Adrenal gland (tissue), 9 donors: ENCODE measurements at regions not wholly inside any gene's neighbourhood (a gene's known extent, or its start where the extent isn't known, plus 50 kb on each side); places are given as distances from the start of the nearest gene placed in this dataset.

Experiments used
- DNase-seq, 7 donors: peaks; one replicate each; pipeline ENCODE4 v3.0.0-alpha.2; 2019 to 2020
- H3K27ac ChIP-seq, 5 donors: fragments of 200-600 bp; sonication (generic) in 4 of 5; 1 replicate in 3 of 5; 2 replicates in 2 of 5; pipeline versions ENCODE4 v1.5.1 to v1.8.0; 2016 to 2020; ENCODE audit warnings: mild to moderate bottlenecking in 1 of 5
- H3K27me3 ChIP-seq: fragments of 200-600 bp; 2 replicates; pipeline ENCODE4 v1.8.0; 2021
- H3K36me3 ChIP-seq, 2 donors: fragments of 200-600 bp; replicated peaks in 1 of 2; 1 replicate in 1 of 2; 2 replicates in 1 of 2; pipeline versions ENCODE4 v1.5.1 to v1.8.0; 2018 to 2022
- H3K4me1 ChIP-seq, 2 donors: fragments of 200-600 bp; replicated peaks in 1 of 2; 1 replicate in 1 of 2; 2 replicates in 1 of 2; pipeline versions ENCODE4 v1.5.1 to v1.8.0; 2018 to 2021
- H3K4me3 ChIP-seq, 4 donors: fragments of 200-600 bp; sonication (generic) in 3 of 4; one replicate each; pipeline ENCODE4 v1.5.1; 2016 to 2018
- H3K9me3 ChIP-seq, 3 donors: fragments of 200-600 bp; sonication (generic) in 1 of 3; replicated peaks in 1 of 3; 1 replicate in 2 of 3; 2 replicates in 1 of 3; pipeline versions ENCODE4 v1.5.1 to v1.8.0; 2016 to 2021
- POLR2A ChIP-seq, 2 donors: fragments of 450-650 bp; IDR thresholded peaks; one replicate each; pipeline ENCODE4 v1.6.1; 2017; ENCODE audit warnings: antibody characterized with exemption in 2 of 2, mild to moderate bottlenecking in 2 of 2, moderate library complexity in 1 of 2
- WGBS, 4 donors: extraction: QIAGEN DNeasy Blood & Tissue Kit in 2 of 4; methylation state at CpG; one replicate each; pipeline versions ENCODE4 v1.1.5 to v1.1.7; 2013 to 2017; 5-methylcytosine and 5-hydroxymethylcytosine counted together
- intact Hi-C, 2 donors: fragments of 100-400 bp; cut with DNase I; formaldehyde crosslinking; loops; one replicate each; pipeline versions ENCODE4 v1.14.1 to v1.15.0; 2022 to 2023
- TF ChIP-seq, protein P1 (sequence below), 6 experiments: fragments of 450-650 bp in 4 of 6; fragments of 200-600 bp in 2 of 6; sonication (generic) in 1 of 6; IDR thresholded peaks; 1 replicate in 5 of 6; 2 replicates in 1 of 6; pipeline versions ENCODE4 v1.5.1 to v1.8.0; 2016 to 2021; ENCODE audit warnings: antibody characterized with exemption in 6 of 6, mild to moderate bottlenecking in 2 of 6, moderate library complexity in 1 of 6
- donor health status: healthy with polysubstance abuse.
- donor health status: Bipolar disorder and iron deficiency.
- donor health status: DM: yes; HTN: yes; CAD: no.
- donor health status: DM: no; HTN: no; CAD: no.
- donor health status: DM: no; HTN: no; CAD: no.

DNA sequence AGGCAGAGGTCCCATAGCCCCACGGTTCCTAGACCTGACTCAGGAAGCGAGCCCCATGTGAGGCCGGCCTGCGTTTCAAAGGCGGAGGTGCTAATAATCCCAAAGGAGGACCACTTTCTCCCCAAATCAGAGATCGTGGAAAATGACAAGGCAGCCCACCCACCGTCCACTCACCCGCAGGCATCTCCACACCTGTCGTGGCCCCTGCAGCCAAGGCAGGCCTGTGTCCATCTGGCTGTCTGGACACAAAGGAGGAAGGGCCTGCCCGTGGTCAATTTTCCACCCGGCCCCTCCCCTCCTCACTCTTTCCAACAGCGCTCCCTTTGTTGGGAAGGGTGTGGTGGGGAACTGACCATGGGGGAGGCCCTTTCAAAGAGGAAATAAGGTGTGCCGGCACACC lies 125.3 kb upstream of the TMEM132D start:
- WGBS, 4 donors = 74 to 87% (median 76%) methylated on average over 7 to 13 of the region's 13 CpGs
- Histone ChIP-seq H3K9me3 (no peaks in the 10 kb centered on the region), H3K4me1 (no peaks in the 10 kb centered on the region), H3K4me3 (no peak overlapping the region), H3K27ac (no peak overlapping the region), H3K36me3 (no peaks in the 10 kb centered on the region), H3K27me3 (no peaks in the 10 kb centered on the region)
- no peak for TF ChIP-seq POLR2A (IDR thresholded peaks at IDR 0.05)
- TF ChIP-seq, protein P1, sequence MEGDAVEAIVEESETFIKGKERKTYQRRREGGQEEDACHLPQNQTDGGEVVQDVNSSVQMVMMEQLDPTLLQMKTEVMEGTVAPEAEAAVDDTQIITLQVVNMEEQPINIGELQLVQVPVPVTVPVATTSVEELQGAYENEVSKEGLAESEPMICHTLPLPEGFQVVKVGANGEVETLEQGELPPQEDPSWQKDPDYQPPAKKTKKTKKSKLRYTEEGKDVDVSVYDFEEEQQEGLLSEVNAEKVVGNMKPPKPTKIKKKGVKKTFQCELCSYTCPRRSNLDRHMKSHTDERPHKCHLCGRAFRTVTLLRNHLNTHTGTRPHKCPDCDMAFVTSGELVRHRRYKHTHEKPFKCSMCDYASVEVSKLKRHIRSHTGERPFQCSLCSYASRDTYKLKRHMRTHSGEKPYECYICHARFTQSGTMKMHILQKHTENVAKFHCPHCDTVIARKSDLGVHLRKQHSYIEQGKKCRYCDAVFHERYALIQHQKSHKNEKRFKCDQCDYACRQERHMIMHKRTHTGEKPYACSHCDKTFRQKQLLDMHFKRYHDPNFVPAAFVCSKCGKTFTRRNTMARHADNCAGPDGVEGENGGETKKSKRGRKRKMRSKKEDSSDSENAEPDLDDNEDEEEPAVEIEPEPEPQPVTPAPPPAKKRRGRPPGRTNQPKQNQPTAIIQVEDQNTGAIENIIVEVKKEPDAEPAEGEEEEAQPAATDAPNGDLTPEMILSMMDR (IDR thresholded peaks at IDR 0.05) = no peak
- no peak for DNase-seq
- intact Hi-C loops = no loop called here

DNA sequence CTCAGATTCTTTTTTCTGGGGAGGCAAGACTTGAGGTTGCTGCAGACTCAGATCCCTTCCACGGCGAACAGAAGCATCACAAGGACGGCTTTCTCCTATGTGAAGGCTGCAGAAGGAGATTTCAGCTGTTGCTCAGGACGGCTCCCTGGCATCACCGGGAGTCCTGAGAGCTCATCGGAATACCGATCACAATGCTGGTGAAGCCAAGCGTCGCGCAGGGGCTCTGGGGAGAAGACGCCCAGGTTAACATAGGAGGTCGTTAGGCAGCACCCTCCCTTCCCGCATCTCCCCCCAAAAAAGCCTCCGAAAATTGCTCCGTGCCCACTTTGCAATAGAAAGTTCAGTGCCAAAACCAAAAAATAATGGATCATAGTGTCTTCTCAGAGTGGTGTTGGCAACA lies 127.2 kb upstream of the TMEM132D start:
- intact Hi-C loops = no loop called here
- H3K4me1 ChIP-seq = no peaks in the 10 kb centered on the region
- no peak overlapping the region for H3K27ac ChIP-seq
- DNase-seq = no peak
- no peaks in the 10 kb centered on the region for H3K36me3 ChIP-seq
- H3K27me3 ChIP-seq = peaks cover 5% of the 10 kb centered on the region
- no peak for TF ChIP-seq POLR2A (IDR thresholded peaks at IDR 0.05)
- TF ChIP-seq, protein P1 (IDR thresholded peaks at IDR 0.05) = no peak
- WGBS, 4 donors = 67 to 75% (median 70%) methylated on average over 15 of the region's 15 CpGs
- no peak overlapping the region for H3K4me3 ChIP-seq
- no peaks in the 10 kb centered on the region for H3K9me3 ChIP-seq

DNA sequence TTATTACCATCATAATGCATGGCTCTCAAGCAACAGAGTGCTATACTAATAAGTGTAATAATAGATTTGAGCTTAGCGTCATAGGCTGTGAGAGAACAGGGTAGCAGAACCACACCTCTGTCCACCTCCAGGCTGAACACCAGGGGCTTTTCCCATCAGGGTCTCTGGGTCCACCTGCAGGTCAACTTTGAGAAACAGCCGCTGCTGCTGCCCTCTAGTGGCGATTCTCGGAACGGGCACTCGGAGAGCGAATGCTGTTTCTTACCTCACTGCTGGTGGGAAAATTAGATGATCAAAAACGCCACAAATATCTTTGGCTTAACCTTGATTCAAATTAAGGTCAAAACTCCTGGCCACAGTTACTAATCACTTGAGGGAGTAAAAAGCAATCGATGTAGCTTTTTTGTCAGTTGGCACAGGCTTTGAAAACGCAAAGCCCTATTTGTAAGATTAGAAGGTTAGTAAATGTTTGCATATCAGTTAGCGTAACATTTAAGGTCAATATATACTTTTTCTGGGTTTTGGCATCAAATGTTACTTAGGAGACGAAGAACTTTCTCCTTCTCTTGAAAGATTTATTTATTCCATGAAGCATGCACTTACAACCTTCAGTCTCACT lies 127.9 kb upstream of the TMEM132D start:
- peak; percentile 21 to 70 (median 39) for DNase-seq
- intact Hi-C loops = no loop called here
- H3K36me3 ChIP-seq = no peaks in the 10 kb centered on the region
- H3K27me3 ChIP-seq = peaks cover 5% of the 10 kb centered on the region
- no peaks in the 10 kb centered on the region for H3K4me1 ChIP-seq
- TF ChIP-seq, protein P1 (IDR thresholded peaks at IDR 0.05) = peak; percentile 34 to 90 (median 56)
- no peak for TF ChIP-seq POLR2A (IDR thresholded peaks at IDR 0.05)
- no peaks in the 10 kb centered on the region for H3K9me3 ChIP-seq
- H3K4me3 ChIP-seq = no peak overlapping the region
- no peak overlapping the region for H3K27ac ChIP-seq
- WGBS, 4 donors = 15 to 31% (median 17%) methylated on average over 6 to 12 of the region's 12 CpGs

DNA sequence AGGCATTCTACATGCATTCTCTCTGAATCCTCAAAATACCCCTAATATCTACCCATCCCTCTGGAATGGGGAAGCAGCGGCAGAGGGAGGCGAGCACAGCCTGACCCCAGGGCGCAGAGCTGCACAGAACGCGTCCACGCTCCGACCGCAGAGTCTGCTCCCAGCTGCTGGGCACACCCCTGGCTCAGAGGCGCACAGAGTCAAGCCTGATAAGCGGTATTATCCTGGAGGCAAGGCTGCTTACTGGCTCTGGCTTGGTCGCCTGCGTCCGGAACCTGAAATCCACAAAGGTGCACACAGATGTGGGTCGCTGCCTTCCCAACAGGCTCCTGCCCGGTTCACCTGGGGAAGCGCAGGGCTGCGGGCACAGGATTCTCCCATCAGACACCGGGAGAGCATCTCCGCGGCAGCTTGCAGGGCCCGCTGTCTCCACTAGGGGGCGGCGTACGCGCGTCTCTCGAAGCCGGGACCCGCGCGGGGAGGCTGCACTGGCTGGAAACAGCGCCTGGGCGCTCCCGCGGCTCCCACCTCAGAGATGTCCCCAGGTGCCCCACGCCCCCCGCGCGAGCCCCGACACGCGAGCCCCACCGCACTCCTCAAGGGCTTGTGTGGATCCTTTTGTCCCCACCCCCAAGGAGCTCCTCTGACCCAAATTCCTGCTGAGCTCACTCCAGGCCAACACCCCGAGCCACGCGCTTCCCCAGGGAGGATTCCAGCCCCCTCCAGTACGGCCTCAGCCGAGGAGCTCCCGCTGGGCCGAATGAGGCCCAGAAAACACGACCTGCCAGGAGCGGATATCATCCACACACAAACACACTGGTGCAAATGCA lies 120.1 kb upstream of the FZD10 start:
- DNase-seq = peak in 6 of 7 donors; percentile 38 to 67 (median 50)
- peaks cover 31% of the 10 kb centered on the region for H3K27me3 ChIP-seq
- intact Hi-C loops = loop anchor here (5.0 to 10.0 kb wide), 2 partner anchors 290 to 713 kb away; no protein-coding TSS in a partner anchor

More for the DNA sequence above, 120.1 kb upstream of the FZD10 start:
- no peaks in the 10 kb centered on the region for H3K9me3 ChIP-seq
- no peak overlapping the region for H3K4me3 ChIP-seq
- TF ChIP-seq, protein P1 (IDR thresholded peaks at IDR 0.05) = peak; percentile 48 to 89 (median 68)
- no peak for TF ChIP-seq POLR2A (IDR thresholded peaks at IDR 0.05)
- 9 to 35% (median 18%) methylated on average over 5 to 52 of the region's 52 CpGs for WGBS, 4 donors
- no peaks in the 10 kb centered on the region for H3K4me1 ChIP-seq
- no peaks in the 10 kb centered on the region for H3K36me3 ChIP-seq
- no peak overlapping the region for H3K27ac ChIP-seq
